GM12891 (cell line): ENCODE measurements at regions not wholly inside any gene's neighbourhood (a gene's known extent, or its start where the extent isn't known, plus 50 kb on each side); places are given as distances from the start of the nearest gene placed in this dataset.

ENCODE experiments used
- PAX5 ChIP-seq: IDR thresholded peaks from 2 replicates; pipeline ENCODE4 v1.6.1; 2011; ENCODE audit warnings: low read length, moderate library complexity, mild to moderate bottlenecking; ENCODE audit not compliant: insufficient read depth, severe bottlenecking
- POLR2A ChIP-seq: IDR thresholded peaks from 2 replicates; pipeline ENCODE4 v1.6.1; 2011; ENCODE audit warnings: low read depth, low read length, control low read depth
- POLR2AphosphoS5 ChIP-seq: IDR thresholded peaks from 2 replicates; pipeline ENCODE4 v1.6.1; 2011; ENCODE audit warnings: low read depth, low read length, control low read depth
- POU2F2 ChIP-seq: IDR thresholded peaks from 2 replicates; pipeline ENCODE4 v1.6.1; 2011; ENCODE audit warnings: low read depth, mild to moderate bottlenecking, control low read depth, low read length, moderate library complexity
- SPI1 ChIP-seq: IDR thresholded peaks from 2 replicates; pipeline ENCODE4 v1.6.1; 2011; ENCODE audit warnings: low read depth, low read length, control low read depth
- TAF1 ChIP-seq: IDR thresholded peaks from 2 replicates; pipeline ENCODE4 v1.6.1; 2011; ENCODE audit warnings: low read depth, low read length, control low read depth

GRCh38 chr4:147207911-147208310, 262.2 kb upstream of the TTC29 start:
- TF ChIP-seq POLR2A, result no peak
- no peak for TF ChIP-seq SPI1
- no peak for TF ChIP-seq POLR2AphosphoS5
- no peak for TF ChIP-seq TAF1
- TF ChIP-seq PAX5, result no peak
- TF ChIP-seq POU2F2, result no peak
